IPS-20b (cell line): ENCODE measurements at regions not wholly inside any gene's neighbourhood (a gene's known extent, or its start where the extent isn't known, plus 50 kb on each side); places are given as distances from the start of the nearest gene placed in this dataset.
"Not testable (repeated sequence)": the region's sequence is repeated elsewhere in the genome, so short reads cannot be mapped to it uniquely, and the experiment has no call there.

Source experiments
- H3K27ac ChIP-seq: one replicate; pipeline ENCODE4 v1.5.1; 2013; ENCODE audit warnings: low read length
- H3K27me3 ChIP-seq: 2 replicates; pipeline ENCODE4 v1.6.1; 2013; ENCODE audit warnings: mild to moderate bottlenecking, low read length, inconsistent platforms; ENCODE audit not compliant: insufficient read depth
- H3K36me3 ChIP-seq: 2 replicates; pipeline ENCODE4 v1.6.1; 2013; ENCODE audit warnings: low read depth, mild to moderate bottlenecking, inconsistent platforms, low read length, moderate library complexity; ENCODE audit not compliant: insufficient read depth
- H3K4me1 ChIP-seq: 2 replicates; pipeline ENCODE4 v1.6.1; 2013; ENCODE audit warnings: mild to moderate bottlenecking, control low read depth, inconsistent platforms, low read length, moderate library complexity; ENCODE audit not compliant: insufficient read depth
- H3K4me3 ChIP-seq: 2 replicates; pipeline ENCODE4 v1.5.1; 2013; ENCODE audit warnings: mild to moderate bottlenecking, low read length, inconsistent platforms
- H3K9ac ChIP-seq: 2 replicates; pipeline ENCODE4 v1.6.1; 2013; ENCODE audit warnings: low read depth, mild to moderate bottlenecking, inconsistent platforms, low read length, moderate library complexity
- H3K9me3 ChIP-seq: 2 replicates; pipeline ENCODE4 v1.6.1; 2013; ENCODE audit warnings: mild to moderate bottlenecking, low read depth, low read length, inconsistent platforms; ENCODE audit not compliant: insufficient read depth

- Histone ChIP-seq H3K4me3 (no peak overlapping the region), H3K9ac (no peak overlapping the region), H3K36me3 (no peaks in the 10 kb centered on the region), H3K4me1 (no peaks in the 10 kb centered on the region), H3K27ac (no peak overlapping the region), H3K27me3 (no peaks in the 10 kb centered on the region), H3K9me3 (no peaks in the 10 kb centered on the region)
These were observed 352.1 kb upstream of the CD180 start for GRCh38 chr5:67548520-67549295.

- no peak overlapping the region for H3K9ac ChIP-seq
- H3K9me3 ChIP-seq: no peaks in the 10 kb centered on the region
- no peaks in the 10 kb centered on the region for H3K36me3 ChIP-seq
- H3K27ac ChIP-seq: no peak overlapping the region
- H3K4me1 ChIP-seq: no peaks in the 10 kb centered on the region
- H3K27me3 ChIP-seq: no peaks in the 10 kb centered on the region
- H3K4me3 ChIP-seq: no peak overlapping the region
These were observed 351.1 kb upstream of the CD180 start for GRCh38 chr5:67547682-67548081.

DNA sequence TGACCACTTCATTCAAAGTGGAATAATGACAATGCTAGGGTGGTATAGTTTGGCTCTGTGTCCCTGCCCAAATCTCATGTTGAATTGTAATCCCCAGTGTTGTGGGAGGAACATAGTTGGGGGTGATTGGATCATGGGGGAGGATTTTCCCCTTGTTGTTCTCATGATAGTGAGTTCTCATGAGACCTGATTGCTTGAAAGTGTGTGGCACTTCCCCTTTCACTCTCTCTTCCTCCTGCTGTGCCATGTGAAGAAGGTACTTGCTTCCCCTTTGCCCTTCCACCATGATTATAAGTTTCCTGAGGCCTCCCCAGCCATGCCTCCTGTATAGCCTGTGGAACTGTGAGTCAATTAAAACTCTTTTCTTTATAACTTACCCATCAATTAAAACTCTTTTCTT, 348.3 kb upstream of the CD180 start:
- not testable (repeated sequence) for H3K4me3 ChIP-seq, H3K9ac ChIP-seq, H3K36me3 ChIP-seq, H3K27ac ChIP-seq, H3K4me1 ChIP-seq, H3K27me3 ChIP-seq, H3K9me3 ChIP-seq

DNA sequence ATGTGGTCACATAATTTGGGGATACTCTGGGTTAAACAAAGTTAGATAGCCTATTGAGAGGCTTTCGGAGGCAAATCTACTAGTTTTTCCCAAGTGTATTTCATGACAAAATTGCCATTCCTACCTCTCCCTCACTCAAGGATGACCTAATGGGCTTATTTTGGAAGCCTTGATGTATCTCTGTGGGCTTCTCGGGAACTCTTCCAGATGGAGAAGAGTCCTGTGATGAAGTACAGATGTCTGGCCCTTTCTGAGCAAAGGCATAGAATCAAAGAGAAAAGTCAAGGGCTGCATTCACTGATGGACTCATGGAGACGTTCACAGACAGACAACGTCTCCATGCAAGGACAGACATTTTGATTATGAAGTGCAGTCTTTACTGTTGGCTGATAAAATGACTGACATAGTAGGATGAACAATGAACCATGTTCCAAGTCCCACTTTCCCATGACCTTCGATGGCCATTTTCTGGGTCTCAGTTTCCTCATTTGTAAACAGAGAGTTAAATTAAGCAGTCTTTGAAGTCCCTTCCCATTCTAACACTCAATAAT, 347.2 kb upstream of the CD180 start:
- Histone ChIP-seq H3K27ac (no peak overlapping the region), H3K4me3 (no peak overlapping the region), H3K36me3 (no peaks in the 10 kb centered on the region), H3K9me3 (no peaks in the 10 kb centered on the region), H3K9ac (no peak overlapping the region), H3K27me3 (no peaks in the 10 kb centered on the region), H3K4me1 (no peaks in the 10 kb centered on the region)

GRCh38 chr5:67542479-67542878, 345.9 kb upstream of the CD180 start:
- Histone ChIP-seq H3K9me3 (no peaks in the 10 kb centered on the region), H3K36me3 (no peaks in the 10 kb centered on the region), H3K9ac (no peak overlapping the region), H3K4me1 (no peaks in the 10 kb centered on the region), H3K4me3 (no peak overlapping the region), H3K27ac (no peak overlapping the region), H3K27me3 (no peaks in the 10 kb centered on the region)

GRCh38 chr5:67541875-67542274, 345.3 kb upstream of the CD180 start:
- Histone ChIP-seq H3K9me3 (no peaks in the 10 kb centered on the region), H3K4me3 (no peak overlapping the region), H3K9ac (no peak overlapping the region), H3K27ac (no peak overlapping the region), H3K27me3 (no peaks in the 10 kb centered on the region), H3K4me1 (no peaks in the 10 kb centered on the region), H3K36me3 (no peaks in the 10 kb centered on the region)

GRCh38 chr5:67538855-67539506, 342.4 kb upstream of the CD180 start:
- Histone ChIP-seq H3K27me3 (no peaks in the 10 kb centered on the region), H3K4me1 (no peaks in the 10 kb centered on the region), H3K9me3 (no peaks in the 10 kb centered on the region), H3K4me3 (no peak overlapping the region), H3K36me3 (no peaks in the 10 kb centered on the region), H3K9ac (no peak overlapping the region), H3K27ac (no peak overlapping the region)

DNA sequence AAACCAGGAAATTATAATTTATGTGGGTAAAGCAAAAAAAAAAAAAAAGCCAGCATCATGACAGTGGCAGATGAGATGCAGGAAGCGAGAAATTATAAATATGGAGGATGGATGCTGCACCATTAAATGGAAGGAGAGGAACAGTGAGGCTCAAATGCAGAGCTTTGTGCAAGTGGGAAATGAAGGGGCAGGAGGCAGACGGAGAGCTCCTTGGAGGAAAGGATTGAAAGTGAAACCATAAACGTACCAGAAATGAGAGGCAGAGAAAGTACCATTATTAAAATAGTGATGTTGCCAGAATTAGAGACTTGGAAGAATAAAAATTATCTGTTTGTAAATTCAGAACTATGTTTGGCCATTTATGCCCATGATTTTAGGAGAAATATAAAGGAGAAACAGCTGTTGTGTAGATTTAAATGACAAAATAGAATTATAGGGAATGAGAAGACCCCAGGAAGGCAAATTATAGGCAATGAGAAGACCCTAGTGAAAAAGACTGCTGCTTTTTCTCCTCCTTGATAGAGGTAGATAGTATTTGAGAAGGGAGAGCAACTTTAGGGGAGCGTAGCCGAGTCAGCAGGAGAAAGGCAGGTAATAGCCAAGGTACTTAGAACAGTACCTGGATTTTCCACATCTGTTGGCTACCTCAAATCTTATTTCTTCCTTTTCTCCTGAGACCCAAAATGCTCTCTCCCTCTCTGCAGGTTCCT, 341.0 kb upstream of the CD180 start:
- no peak overlapping the region for H3K9ac ChIP-seq
- no peak overlapping the region for H3K27ac ChIP-seq
- no peaks in the 10 kb centered on the region for H3K36me3 ChIP-seq
- H3K27me3 ChIP-seq: no peaks in the 10 kb centered on the region
- no peaks in the 10 kb centered on the region for H3K9me3 ChIP-seq
- H3K4me1 ChIP-seq: no peaks in the 10 kb centered on the region
- no peak overlapping the region for H3K4me3 ChIP-seq

DNA sequence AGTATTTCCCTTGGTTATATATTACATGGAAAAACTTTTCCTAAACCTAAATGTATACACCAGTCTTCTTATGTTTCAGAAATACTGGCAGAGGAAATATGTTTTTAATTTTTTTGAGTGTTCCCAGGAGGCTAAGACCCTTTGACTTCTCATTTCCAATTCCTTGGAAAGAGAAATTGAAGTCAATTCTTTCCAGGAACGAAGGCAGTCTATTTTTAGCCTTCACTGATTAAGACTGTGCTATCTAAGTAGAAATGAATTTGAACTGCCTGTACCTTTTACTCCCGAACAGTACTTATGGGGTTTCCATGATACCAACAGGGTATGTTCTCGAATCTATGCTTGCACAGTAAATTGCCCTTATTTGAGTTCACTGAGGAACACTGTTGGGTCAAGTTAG, 340.3 kb upstream of the CD180 start:
- Histone ChIP-seq H3K9me3 (no peaks in the 10 kb centered on the region), H3K27ac (no peak overlapping the region), H3K27me3 (no peaks in the 10 kb centered on the region), H3K9ac (no peak overlapping the region), H3K4me1 (no peaks in the 10 kb centered on the region), H3K4me3 (no peak overlapping the region), H3K36me3 (no peaks in the 10 kb centered on the region)

DNA sequence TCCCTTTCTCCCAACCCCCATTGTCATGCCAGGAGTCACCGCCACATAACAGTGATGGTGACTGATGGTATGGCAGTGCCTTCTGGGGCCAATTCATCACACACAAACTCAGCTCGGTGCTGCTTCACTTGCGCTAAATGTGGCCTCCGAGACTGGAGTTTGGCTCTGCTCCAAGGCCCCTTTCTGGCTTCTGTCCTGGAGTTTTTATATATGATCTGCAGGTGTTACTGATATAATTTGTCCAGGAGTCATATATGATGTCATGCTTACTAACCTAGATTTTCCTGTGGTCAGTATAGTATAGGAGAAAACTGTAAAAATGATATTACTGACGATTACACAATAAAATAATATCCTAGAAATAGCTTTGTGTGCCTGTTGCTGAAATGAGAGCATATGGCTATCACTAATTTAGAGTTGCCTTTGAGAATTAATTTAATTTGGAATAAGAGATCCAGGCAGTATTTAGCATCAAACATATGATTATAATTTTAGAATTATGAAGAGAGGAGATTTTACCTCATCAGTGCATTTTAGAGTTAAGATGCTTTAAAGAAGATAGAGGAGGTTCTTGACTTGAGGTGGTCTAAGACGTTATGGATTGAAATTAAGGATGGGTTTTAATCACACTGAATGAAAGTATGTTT, 334.1 kb upstream of the CD180 start:
- no peaks in the 10 kb centered on the region for H3K4me1 ChIP-seq
- H3K4me3 ChIP-seq: no peak overlapping the region
- H3K27me3 ChIP-seq: no peaks in the 10 kb centered on the region
- no peaks in the 10 kb centered on the region for H3K36me3 ChIP-seq
- peaks cover 9% of the 10 kb centered on the region; the same call in 1 of the 2 replicates for H3K9me3 ChIP-seq
- H3K27ac ChIP-seq: no peak overlapping the region
- no peak overlapping the region for H3K9ac ChIP-seq

DNA sequence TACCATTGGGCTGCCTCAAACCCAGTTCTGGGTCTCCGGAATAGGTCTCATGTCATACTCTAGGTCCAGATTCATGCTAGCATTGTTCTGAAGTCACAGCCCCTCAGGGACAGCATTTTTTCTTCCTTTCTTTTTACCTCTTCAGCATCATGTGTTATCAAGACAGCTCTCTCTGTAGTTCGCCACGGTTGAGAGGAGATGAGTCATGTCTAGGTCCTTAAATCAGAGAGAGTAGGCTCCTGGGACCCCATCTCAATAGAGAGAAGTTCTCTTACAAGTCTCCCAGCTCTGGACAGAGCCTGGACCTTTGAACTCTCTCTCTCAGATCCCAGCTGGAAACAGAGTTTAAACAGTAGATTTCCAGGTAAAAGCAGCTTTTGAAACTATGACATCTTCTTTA, 332.4 kb upstream of the CD180 start:
- Histone ChIP-seq H3K9ac (no peak overlapping the region), H3K4me3 (no peak overlapping the region), H3K27me3 (no peaks in the 10 kb centered on the region), H3K27ac (no peak overlapping the region), H3K36me3 (no peaks in the 10 kb centered on the region), H3K9me3 (peaks cover 9% of the 10 kb centered on the region; the same call in 1 of the 2 replicates), H3K4me1 (no peaks in the 10 kb centered on the region)
